Right cardiac atrium (tissue), 5 donors: ENCODE measurements at regions not wholly inside any gene's neighbourhood (a gene's known extent, or its start where the extent isn't known, plus 50 kb on each side); places are given as distances from the start of the nearest gene placed in this dataset.

Experiments used
- ATAC-seq, 2 donors: fragments of 200-7000 bp; cut with Tn5 transposase; one replicate each; pipeline versions ENCODE4 v1.8.0 to v1.9.1; 2020; ENCODE audit warnings: moderate library complexity in 2 of 2, mild to moderate bottlenecking in 1 of 2
- DNase-seq, 3 donors: peaks; one replicate each; pipeline ENCODE4 v3.0.0-alpha.2; 2020
- H3K27ac ChIP-seq: one replicate; pipeline ENCODE4 v1.5.1; 2013; ENCODE audit warnings: mild to moderate bottlenecking, low read length, control low read depth, moderate library complexity
- H3K27me3 ChIP-seq: one replicate; pipeline ENCODE4 v1.6.1; 2013; ENCODE audit not compliant: control insufficient read depth, insufficient read depth
- H3K4me1 ChIP-seq: one replicate; pipeline ENCODE4 v1.6.1; 2013; ENCODE audit warnings: low read length; ENCODE audit not compliant: control insufficient read depth, insufficient read depth
- H3K4me3 ChIP-seq: one replicate; pipeline ENCODE4 v1.5.1; 2013; ENCODE audit warnings: low read length, control low read depth
- H3K9me3 ChIP-seq: one replicate; pipeline ENCODE4 v1.6.1; 2013; ENCODE audit warnings: low read length; ENCODE audit not compliant: control insufficient read depth
- WGBS: extraction: QIAGEN DNeasy Blood & Tissue Kit; methylation state at CpG from one replicate; pipeline ENCODE4 v1.1.7; 2013; 5-methylcytosine and 5-hydroxymethylcytosine counted together
- intact Hi-C, 4 donors: fragments of 100-400 bp; cut with DNase I; formaldehyde crosslinking; loops; one replicate each; pipeline versions ENCODE4 v1.11.0 to v1.14.0; 2022 to 2023
- donor health status: healthy with polysubstance abuse.
- donor health status: DM: no; HTN: yes; CAD: no.
- donor health status: DM: no; HTN: no; CAD: no.
- donor health status: DM: no; HTN: yes; CAD: no; lungs with severe emphysema.
- donor health status: DM: yes; HTN: yes; CAD: no.

DNA sequence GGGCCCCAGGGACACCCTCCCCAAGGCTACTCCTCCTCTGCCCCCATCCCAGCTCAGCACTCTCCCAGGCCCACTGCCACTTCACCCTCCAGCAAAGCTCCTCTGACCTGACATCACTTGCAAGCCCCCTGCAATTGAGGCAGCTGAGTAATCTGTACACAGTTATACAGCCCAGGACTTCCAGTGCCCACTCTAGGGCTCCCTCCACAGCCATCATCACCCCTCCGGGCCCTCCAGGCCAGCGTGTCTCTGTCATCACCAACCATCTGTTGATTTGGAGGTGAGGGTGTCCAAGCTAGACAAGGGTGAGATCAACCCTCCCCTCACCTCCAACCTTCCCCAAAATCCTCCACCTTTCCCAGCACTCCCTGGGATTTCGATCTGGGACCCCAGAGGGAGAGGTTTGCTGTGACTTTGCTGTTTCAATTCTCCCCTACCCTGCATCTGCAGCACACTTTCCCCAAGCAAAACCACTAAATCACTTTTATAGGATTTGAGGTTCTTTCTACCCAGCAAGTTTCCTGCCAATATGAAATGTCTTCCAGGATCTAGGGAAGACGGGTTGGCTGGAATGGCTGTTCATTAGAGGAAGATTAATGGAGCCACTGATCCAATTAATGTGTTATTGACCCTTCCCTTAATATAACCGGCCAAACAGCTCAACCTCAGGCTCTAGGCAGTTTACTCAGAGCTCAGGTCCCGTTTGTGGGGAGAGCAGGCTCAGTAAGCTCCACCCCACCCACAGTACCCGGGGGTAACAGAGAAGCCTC is 92.9 kb downstream of the CHST1 start:
- Histone ChIP-seq H3K9me3 (no peaks in the 10 kb centered on the region), H3K4me1 (no peaks in the 10 kb centered on the region), H3K4me3 (no peak overlapping the region), H3K27ac (no peak overlapping the region), H3K27me3 (no peaks in the 10 kb centered on the region)
- intact Hi-C loops, result no loop called here
- DNase-seq (no peak), ATAC-seq (no peak)
- 68% methylated on average over 7 of the region's 7 CpGs for WGBS

DNA sequence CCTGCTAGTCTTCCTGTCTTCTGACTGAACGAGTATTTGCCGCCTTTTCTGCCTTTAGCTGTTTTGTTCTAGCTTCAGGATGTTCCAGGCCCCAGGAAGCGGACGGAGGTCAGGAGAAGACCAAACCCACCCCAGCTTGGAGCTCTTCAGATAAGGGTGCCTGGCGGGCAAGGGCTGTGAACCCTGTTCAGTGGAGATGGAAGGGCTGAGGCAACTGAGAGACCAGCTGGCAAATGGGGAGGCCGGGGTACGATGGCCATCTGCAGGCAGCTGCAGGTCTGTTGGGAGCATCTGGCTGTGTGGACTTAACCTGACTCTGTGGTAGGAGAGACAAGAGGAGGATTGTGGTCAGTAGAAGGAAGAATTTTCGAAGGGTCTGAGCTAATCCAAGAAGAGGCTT is 95.6 kb downstream of the CHST1 start:
- DNase-seq, result no peak
- WGBS, result 71% methylated on average over 8 of the region's 8 CpGs
- no peak overlapping the region for H3K4me3 ChIP-seq
- ATAC-seq, result no peak
- H3K4me1 ChIP-seq, result no peaks in the 10 kb centered on the region
- H3K27ac ChIP-seq, result no peak overlapping the region
- no peaks in the 10 kb centered on the region for H3K9me3 ChIP-seq
- intact Hi-C loops, result no loop called here
- no peaks in the 10 kb centered on the region for H3K27me3 ChIP-seq

DNA sequence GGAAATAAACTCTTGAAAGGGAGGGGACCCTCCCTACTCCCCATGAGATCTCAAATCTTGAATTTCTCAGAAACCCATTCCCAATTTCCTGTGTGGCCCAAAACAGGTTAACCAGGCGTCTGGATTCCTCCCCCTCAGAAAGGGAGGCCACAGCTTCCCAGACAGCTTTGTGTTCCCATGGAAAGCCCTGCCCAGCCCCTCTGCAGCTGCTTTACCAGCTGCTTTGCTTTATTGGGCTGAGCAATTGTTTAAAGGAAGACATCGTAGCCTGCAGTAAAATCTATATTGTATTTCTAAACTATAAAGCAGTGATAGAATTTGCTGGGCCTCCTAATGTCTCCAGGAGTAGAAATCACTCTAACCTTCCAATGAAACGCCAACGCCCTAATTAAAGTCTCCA is 97.4 kb downstream of the CHST1 start:
- no peaks in the 10 kb centered on the region for H3K9me3 ChIP-seq
- DNase-seq (no peak), ATAC-seq (no peak)
- intact Hi-C loops, result no loop called here
- no peaks in the 10 kb centered on the region for H3K4me1 ChIP-seq
- WGBS, result 74% methylated on average over 4 of the region's 4 CpGs
- H3K27me3 ChIP-seq, result no peaks in the 10 kb centered on the region
- no peak overlapping the region for H3K4me3 ChIP-seq
- no peak overlapping the region for H3K27ac ChIP-seq

DNA sequence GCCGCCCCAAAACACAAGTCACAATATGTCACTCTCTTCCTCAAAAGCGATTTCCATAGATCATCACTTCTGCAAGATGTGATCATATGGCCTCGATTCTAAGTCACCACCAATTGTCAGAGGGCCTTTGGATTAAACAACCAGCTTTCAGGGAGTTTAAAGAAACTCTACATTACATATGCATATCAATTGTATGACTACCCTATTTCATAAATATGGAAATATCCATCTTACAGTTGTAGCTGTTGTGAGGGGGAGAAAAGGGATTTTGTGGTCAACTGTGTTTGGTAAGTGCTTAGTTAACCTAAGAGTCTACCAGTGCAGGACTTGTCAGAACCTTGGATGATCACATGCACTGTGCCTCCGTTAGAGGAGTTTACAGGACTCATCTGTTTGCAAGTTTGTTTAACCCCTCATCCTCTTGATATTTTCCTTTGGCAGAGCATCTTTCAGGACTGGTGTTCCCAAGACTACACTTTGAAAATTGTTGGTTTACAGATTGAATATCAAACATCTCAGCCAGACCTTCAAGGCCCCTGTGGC is 99.9 kb downstream of the CHST1 start:
- Histone ChIP-seq H3K4me3 (no peak overlapping the region), H3K27ac (no peak overlapping the region), H3K9me3 (no peaks in the 10 kb centered on the region), H3K4me1 (peaks cover 3% of the 10 kb centered on the region), H3K27me3 (no peaks in the 10 kb centered on the region)
- no peak for DNase-seq
- WGBS, result 86% methylated on average over 4 of the region's 4 CpGs
- ATAC-seq, result no peak
- intact Hi-C loops, result no loop called here

DNA sequence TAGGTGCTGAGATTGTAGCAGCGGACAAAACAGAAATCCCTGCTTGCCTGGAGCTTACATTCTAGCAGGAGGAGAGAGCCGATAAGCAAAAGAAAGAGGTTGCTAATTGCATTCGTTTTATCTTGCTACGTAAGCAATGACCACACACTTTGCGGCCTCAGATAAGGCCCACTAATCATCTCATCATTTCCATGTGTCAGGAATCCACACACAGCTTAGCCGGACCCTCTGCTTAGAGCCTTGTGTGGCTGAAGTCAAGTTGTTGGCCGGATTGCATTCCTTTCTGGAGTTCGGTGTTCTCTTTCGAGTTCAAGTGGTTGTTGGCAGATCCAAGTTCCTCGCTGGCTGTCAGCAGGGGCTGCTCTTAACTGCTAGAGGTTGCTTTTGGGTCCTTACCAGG is 101.6 kb downstream of the CHST1 start:
- peak; percentile 59 to 68 for ATAC-seq
- intact Hi-C loops, result no loop called here

DNA sequence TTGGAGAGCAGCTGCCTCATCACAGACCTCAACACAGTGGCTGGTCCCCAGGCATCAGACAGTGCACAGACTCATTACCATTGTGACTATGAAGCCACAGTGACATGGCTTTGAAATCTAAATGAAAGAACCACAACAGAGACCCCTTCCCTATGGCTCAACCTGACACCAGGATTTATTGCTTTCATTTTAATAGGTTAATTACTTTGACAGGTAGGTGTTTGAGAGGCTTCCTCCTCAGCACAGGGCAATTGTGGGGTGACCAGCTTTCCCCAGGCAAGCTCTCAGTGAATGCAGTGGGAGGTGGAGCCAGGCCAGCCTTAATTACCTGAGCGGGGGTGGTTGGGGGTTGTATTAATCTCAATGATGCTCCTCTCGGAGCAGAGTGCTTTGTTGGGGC is 102.3 kb downstream of the CHST1 start:
- no peak for ATAC-seq

More for the DNA sequence above, 101.6 kb downstream of the CHST1 start:
- no peak overlapping the region for H3K27ac ChIP-seq
- H3K9me3 ChIP-seq, result no peaks in the 10 kb centered on the region
- no peak overlapping the region for H3K4me3 ChIP-seq
- WGBS, result 30% methylated on average over 10 of the region's 10 CpGs
- peak in 1 of 3 donors; percentile 52 for DNase-seq
- H3K27me3 ChIP-seq, result no peaks in the 10 kb centered on the region
- H3K4me1 ChIP-seq, result peaks cover 10% of the 10 kb centered on the region

DNA sequence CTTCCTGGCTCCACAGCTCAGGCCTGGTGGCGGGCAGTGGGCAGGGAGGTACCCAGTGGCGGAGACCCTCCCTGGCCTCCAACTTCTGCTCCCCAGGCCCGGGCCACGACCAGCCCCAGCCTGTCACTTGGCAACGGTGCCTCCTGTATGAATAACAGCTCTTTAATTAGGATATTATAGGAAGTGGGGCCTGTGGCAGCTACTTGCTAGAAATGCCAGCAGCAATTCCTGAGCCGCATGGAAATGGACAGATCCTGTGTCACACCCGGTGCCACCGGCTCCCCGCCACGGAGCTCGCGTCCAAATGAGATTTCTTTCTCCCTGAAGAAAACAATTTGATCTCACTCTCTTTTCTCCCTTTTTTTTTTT is 104.5 kb downstream of the CHST1 start:
- Histone ChIP-seq H3K27ac (no peak overlapping the region), H3K4me1 (peaks cover 10% of the 10 kb centered on the region), H3K4me3 (no peak overlapping the region), H3K27me3 (no peaks in the 10 kb centered on the region), H3K9me3 (no peaks in the 10 kb centered on the region)
- intact Hi-C loops, result no loop called here
- peak in 1 of 3 donors; percentile 57 for DNase-seq
- WGBS, result 50% methylated on average over 12 of the region's 12 CpGs
- ATAC-seq, result no peak

More for the DNA sequence above, 102.3 kb downstream of the CHST1 start:
- intact Hi-C loops, result no loop called here
- no peak for DNase-seq
- 82% methylated on average over 2 of the region's 2 CpGs for WGBS
- no peak overlapping the region for H3K4me3 ChIP-seq
- no peaks in the 10 kb centered on the region for H3K9me3 ChIP-seq
- H3K4me1 ChIP-seq, result peaks cover 10% of the 10 kb centered on the region
- H3K27me3 ChIP-seq, result no peaks in the 10 kb centered on the region
- no peak overlapping the region for H3K27ac ChIP-seq

DNA sequence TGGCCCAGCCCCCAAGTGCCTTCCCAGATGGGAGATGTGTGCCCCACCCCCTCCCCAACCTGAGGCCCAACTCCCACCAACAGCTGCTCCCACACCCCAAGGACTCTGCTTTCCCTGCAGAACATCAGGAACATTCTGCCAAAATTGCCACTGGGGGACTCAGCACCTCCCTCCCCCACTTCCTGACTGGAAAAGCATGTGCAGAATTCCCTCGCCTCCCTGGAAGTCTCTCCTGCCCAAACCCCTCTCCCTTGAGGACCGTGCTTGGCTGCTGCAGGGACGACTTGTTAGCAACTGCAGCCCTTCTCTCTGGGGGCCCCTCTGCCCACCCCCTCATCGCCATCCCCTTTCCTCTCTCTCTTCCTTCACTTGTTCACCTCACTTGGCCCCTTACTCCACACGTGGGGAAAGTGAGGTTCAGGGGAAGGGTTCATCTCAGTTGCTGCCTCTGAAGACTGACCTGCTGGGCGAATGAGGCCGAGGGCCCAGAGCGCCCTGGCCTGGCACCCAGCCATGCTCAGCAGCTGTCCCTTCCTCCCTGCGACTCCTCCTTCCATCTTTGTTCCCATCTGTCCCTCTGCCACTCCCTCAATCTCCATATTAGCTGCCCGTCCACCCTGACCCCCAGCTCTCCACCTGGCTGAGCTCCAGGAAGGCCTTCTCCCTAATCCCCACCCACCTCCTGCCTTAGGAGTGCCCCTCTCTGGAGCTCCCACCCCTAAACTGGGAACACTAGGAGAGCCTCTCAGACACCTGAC is 105.1 kb downstream of the CHST1 start:
- intact Hi-C loops, result no loop called here
- no peak overlapping the region for H3K27ac ChIP-seq
- ATAC-seq, result peak in 1 of 2 donors; percentile 18
- peaks cover 10% of the 10 kb centered on the region for H3K4me1 ChIP-seq
- peak in 1 of 3 donors; percentile 21 for DNase-seq
- H3K27me3 ChIP-seq, result no peaks in the 10 kb centered on the region
- H3K4me3 ChIP-seq, result no peak overlapping the region
- H3K9me3 ChIP-seq, result no peaks in the 10 kb centered on the region
- WGBS, result 25% methylated on average over 10 of the region's 10 CpGs

DNA sequence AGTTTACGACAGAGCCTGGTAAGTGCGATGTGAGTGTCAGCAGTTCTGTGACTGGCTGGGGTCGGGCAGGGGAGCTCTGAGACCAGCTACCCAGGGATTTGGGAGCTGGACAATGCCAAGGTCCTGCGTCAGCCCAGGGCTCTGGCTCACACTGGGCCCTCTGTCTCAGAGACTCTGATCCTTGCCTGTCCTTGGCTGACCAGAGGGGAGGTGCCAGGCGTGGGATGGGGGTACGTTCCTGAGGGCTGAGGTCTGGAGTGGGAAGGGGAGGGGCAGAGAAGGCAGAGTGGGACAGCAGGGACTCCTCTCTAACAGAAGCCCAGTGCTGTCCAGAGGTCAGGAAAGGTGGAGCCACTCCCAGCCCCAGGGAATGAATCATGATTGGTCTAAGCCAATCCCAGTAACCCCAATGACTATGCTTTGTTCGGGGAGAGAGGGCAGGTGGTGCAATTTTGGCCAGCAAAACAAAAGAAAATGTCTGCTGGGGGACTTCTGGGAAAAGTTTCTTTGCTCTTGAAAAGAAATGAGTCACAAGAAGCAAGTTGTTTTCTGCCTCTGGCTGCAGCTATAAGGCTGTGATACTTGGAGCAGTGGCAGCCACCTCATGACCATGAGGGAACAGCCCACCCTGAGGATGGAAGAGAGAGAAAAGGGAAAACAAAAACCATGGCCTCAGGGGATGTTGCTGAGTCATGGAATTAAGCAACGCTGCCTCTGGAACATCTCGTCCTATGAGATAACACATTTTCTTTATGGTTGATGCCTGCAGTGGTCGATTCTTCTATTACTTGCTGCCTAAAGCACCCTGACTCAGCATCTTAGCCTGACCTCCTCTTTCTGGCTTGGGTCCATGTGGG is 108.3 kb downstream of the CHST1 start:
- intact Hi-C loops, result no loop called here
- Histone ChIP-seq H3K27me3 (no peaks in the 10 kb centered on the region), H3K27ac (no peak overlapping the region), H3K4me3 (no peak overlapping the region), H3K4me1 (peaks cover 10% of the 10 kb centered on the region), H3K9me3 (no peaks in the 10 kb centered on the region)
- peak in 1 of 3 donors; percentile 81 for DNase-seq
- peak in 1 of 2 donors; percentile 70 for ATAC-seq
- 60% methylated on average over 10 of the region's 10 CpGs for WGBS

DNA sequence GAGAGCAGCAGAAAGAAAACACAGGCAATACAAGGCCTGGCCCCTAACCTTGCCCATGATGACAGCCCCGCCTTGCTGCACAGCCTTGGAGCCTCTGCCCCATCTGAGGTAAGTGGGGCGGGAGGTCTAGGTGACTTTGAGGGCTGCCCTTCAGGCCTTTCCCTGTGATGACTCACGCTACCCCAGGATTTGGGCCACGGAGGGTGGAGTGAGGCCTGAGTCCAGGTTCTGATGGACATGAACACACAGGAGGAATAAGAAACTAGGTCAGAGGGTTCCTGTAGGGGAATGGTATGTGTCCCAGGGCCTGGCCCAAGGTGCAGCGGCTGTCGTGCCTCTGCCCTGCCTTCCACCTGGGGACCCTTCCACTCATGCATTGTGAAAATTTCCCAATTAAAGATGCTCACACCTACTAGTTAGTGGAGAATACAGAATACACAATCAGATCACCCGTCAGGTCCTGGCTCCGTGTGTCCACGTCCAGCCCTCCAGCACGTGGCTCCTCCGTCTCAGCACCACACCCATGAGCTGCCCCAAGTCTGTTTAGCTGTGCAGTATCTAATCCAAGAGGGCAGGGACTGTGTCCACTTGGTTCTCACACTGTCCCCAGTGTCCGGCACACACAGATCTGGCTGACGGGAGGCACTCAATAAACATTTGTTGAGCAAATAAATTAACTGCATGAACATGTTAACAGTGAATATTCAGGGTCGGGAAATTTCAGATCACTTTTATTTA is 111.0 kb downstream of the CHST1 start:
- WGBS, result 65% methylated on average over 14 of the region's 14 CpGs
- H3K4me1 ChIP-seq, result no peaks in the 10 kb centered on the region
- no peaks in the 10 kb centered on the region for H3K27me3 ChIP-seq
- no peak overlapping the region for H3K4me3 ChIP-seq
- no peak overlapping the region for H3K27ac ChIP-seq
- no peaks in the 10 kb centered on the region for H3K9me3 ChIP-seq
- intact Hi-C loops, result no loop called here
- DNase-seq (peak in 2 of 3 donors; percentile 44 to 59), ATAC-seq (peak; percentile 52)
